CD4-positive, CD25-positive, alpha-beta regulatory T cell (primary cell): ENCODE measurements at regions not wholly inside any gene's neighbourhood (a gene's known extent, or its start where the extent isn't known, plus 50 kb on each side); places are given as distances from the start of the nearest gene placed in this dataset.
"Not testable (repeated sequence)": the region's sequence is repeated elsewhere in the genome, so short reads cannot be mapped to it uniquely, and the experiment has no call there.

ENCODE experiments used
- ATAC-seq, 2 donors: fragments of 150-1000 bp; cut with Tn5 transposase; one replicate each; pipeline ENCODE4 v1.10.0; 2021; ENCODE audit warnings: low read depth in 2 of 2, moderate number of reproducible peaks in 2 of 2, moderate library complexity in 1 of 2
- DNase-seq, 3 donors: peaks; one replicate each; pipeline versions ENCODE4 v3.0.0 to v3.0.0-alpha.2; 2012 to 2022; ENCODE audit warnings: mixed read lengths in 1 of 3
- H3K27ac ChIP-seq: one replicate; pipeline ENCODE4 v1.7.0; 2013; ENCODE audit warnings: mild to moderate bottlenecking, low read length; ENCODE audit not compliant: insufficient read depth, poor library complexity, severe bottlenecking
- H3K27me3 ChIP-seq: one replicate; pipeline ENCODE4 v1.7.0; 2013; ENCODE audit warnings: low read length; ENCODE audit not compliant: control insufficient read depth, insufficient read depth
- H3K36me3 ChIP-seq: one replicate; pipeline ENCODE4 v1.7.0; 2013; ENCODE audit warnings: mild to moderate bottlenecking, low read length, moderate library complexity; ENCODE audit not compliant: control insufficient read depth, insufficient read depth
- H3K4me1 ChIP-seq: 2 replicates; pipeline ENCODE4 v1.7.0; 2013; ENCODE audit warnings: mild to moderate bottlenecking, low read length; ENCODE audit not compliant: insufficient read depth, control insufficient read depth, poor library complexity, severe bottlenecking
- H3K4me3 ChIP-seq: one replicate; pipeline ENCODE4 v1.7.0; 2013; ENCODE audit warnings: low read depth, mild to moderate bottlenecking, low read length, moderate library complexity
- H3K9me3 ChIP-seq, 2 experiments: 1 replicate in 1 of 2; 2 replicates in 1 of 2; pipeline ENCODE4 v1.7.0; 2013; ENCODE audit warnings: low read length in 2 of 2, mild to moderate bottlenecking in 1 of 2, moderate library complexity in 1 of 2; ENCODE audit not compliant: control insufficient read depth in 2 of 2
- H3K27ac Mint-ChIP-seq, 3 donors: one replicate each; pipeline ENCODE4 v1.8.0; 2020 to 2022; ENCODE audit warnings: mild to moderate bottlenecking in 3 of 3, mixed read lengths in 3 of 3, moderate library complexity in 2 of 3
- H3K27me3 Mint-ChIP-seq: one replicate; pipeline ENCODE4 v1.8.0; 2022; ENCODE audit warnings: mild to moderate bottlenecking, mixed read lengths
- H3K36me3 Mint-ChIP-seq: one replicate; pipeline ENCODE4 v1.8.0; 2020; ENCODE audit warnings: mixed read lengths
- H3K4me1 Mint-ChIP-seq, 4 donors: one replicate each; pipeline ENCODE4 v1.8.0; 2020 to 2022; ENCODE audit warnings: mixed read lengths in 4 of 4, mild to moderate bottlenecking in 1 of 4
- H3K4me3 Mint-ChIP-seq, 4 donors: one replicate each; pipeline ENCODE4 v1.8.0; 2020 to 2022; ENCODE audit warnings: mild to moderate bottlenecking in 4 of 4, mixed read lengths in 4 of 4, moderate library complexity in 3 of 4
- H3K9me3 Mint-ChIP-seq, 7 donors: one replicate each; pipeline ENCODE4 v1.8.0; 2020 to 2022; ENCODE audit warnings: mixed read lengths in 7 of 7, mild to moderate bottlenecking in 3 of 7, moderate library complexity in 2 of 7

GRCh38 chr1:170410401-170411166 is 121.4 kb upstream of the GORAB start:
- no peak overlapping the region for H3K27ac ChIP-seq
- H3K27ac Mint-ChIP-seq, result no peak overlapping the region
- no peaks in the 10 kb centered on the region for H3K36me3 Mint-ChIP-seq
- no peak overlapping the region for H3K4me3 ChIP-seq
- no peaks in the 10 kb centered on the region for H3K4me1 Mint-ChIP-seq
- DNase-seq, result no peak
- peaks cover 5% of the 10 kb centered on the region for H3K27me3 Mint-ChIP-seq
- H3K27me3 ChIP-seq, result no peaks in the 10 kb centered on the region
- H3K4me1 ChIP-seq, result no peaks in the 10 kb centered on the region
- ATAC-seq, result no peak
- H3K9me3 Mint-ChIP-seq, result peaks cover 0 to 3% (median 0%) of the 10 kb centered on the region in 7 donors
- H3K9me3 ChIP-seq, result no peaks in the 10 kb centered on the region
- no peaks in the 10 kb centered on the region for H3K36me3 ChIP-seq
- no peak overlapping the region for H3K4me3 Mint-ChIP-seq

GRCh38 chr1:170414989-170415709 is 116.8 kb upstream of the GORAB start:
- Mint-ChIP-seq H3K9me3 (peaks cover 0 to 10% (median 3%) of the 10 kb centered on the region in 7 donors), H3K27me3 (peaks cover 5% of the 10 kb centered on the region), H3K36me3 (no peaks in the 10 kb centered on the region), H3K4me1 (no peaks in the 10 kb centered on the region), H3K27ac (no peak overlapping the region), H3K4me3 (no peak overlapping the region)
- H3K27ac ChIP-seq, result no peak overlapping the region
- no peak overlapping the region for H3K4me3 ChIP-seq
- H3K27me3 ChIP-seq, result no peaks in the 10 kb centered on the region
- no peaks in the 10 kb centered on the region for H3K4me1 ChIP-seq
- ATAC-seq, result no peak
- no peak for DNase-seq
- no peaks in the 10 kb centered on the region for H3K9me3 ChIP-seq
- no peaks in the 10 kb centered on the region for H3K36me3 ChIP-seq

GRCh38 chr1:170415710-170416372 is 116.1 kb upstream of the GORAB start:
- no peaks in the 10 kb centered on the region for H3K36me3 ChIP-seq
- ATAC-seq (no peak), DNase-seq (no peak)
- Mint-ChIP-seq H3K4me3 (no peak overlapping the region), H3K4me1 (no peaks in the 10 kb centered on the region), H3K27ac (no peak overlapping the region), H3K36me3 (no peaks in the 10 kb centered on the region), H3K27me3 (peaks cover 1% of the 10 kb centered on the region), H3K9me3 (peaks cover 0 to 10% (median 3%) of the 10 kb centered on the region in 7 donors)
- no peak overlapping the region for H3K4me3 ChIP-seq
- no peaks in the 10 kb centered on the region for H3K9me3 ChIP-seq
- H3K4me1 ChIP-seq, result no peaks in the 10 kb centered on the region
- H3K27ac ChIP-seq, result no peak overlapping the region
- H3K27me3 ChIP-seq, result no peaks in the 10 kb centered on the region

- no peaks in the 10 kb centered on the region for H3K36me3 ChIP-seq
- H3K27ac Mint-ChIP-seq, result no peak overlapping the region
- peaks cover 0 to 3% (median 0%) of the 10 kb centered on the region in 7 donors for H3K9me3 Mint-ChIP-seq
- ATAC-seq (no peak), DNase-seq (no peak)
- H3K4me1 ChIP-seq, result no peaks in the 10 kb centered on the region
- H3K36me3 Mint-ChIP-seq, result no peaks in the 10 kb centered on the region
- no peak overlapping the region for H3K27ac ChIP-seq
- H3K4me3 ChIP-seq, result no peak overlapping the region
- H3K4me3 Mint-ChIP-seq, result no peak overlapping the region
- peaks cover 3% of the 10 kb centered on the region for H3K27me3 ChIP-seq
- H3K4me1 Mint-ChIP-seq, result no peaks in the 10 kb centered on the region
- no peaks in the 10 kb centered on the region for H3K9me3 ChIP-seq
- no peaks in the 10 kb centered on the region for H3K27me3 Mint-ChIP-seq
Measured at GRCh38 chr1:170424346-170424745, 107.6 kb upstream of the GORAB start.

GRCh38 chr1:170426596-170426995 is 105.4 kb upstream of the GORAB start:
- Histone ChIP-seq H3K36me3 (no peaks in the 10 kb centered on the region), H3K27me3 (peaks cover 3% of the 10 kb centered on the region), H3K27ac (no peak overlapping the region), H3K4me1 (no peaks in the 10 kb centered on the region), H3K9me3 (no peaks in the 10 kb centered on the region), H3K4me3 (no peak overlapping the region)
- no peaks in the 10 kb centered on the region for H3K36me3 Mint-ChIP-seq
- peaks cover 6% of the 10 kb centered on the region for H3K27me3 Mint-ChIP-seq
- no peak overlapping the region for H3K27ac Mint-ChIP-seq
- ATAC-seq (no peak), DNase-seq (no peak)
- no peaks in the 10 kb centered on the region for H3K4me1 Mint-ChIP-seq
- H3K4me3 Mint-ChIP-seq, result no peak overlapping the region
- peaks cover 0 to 8% (median 2%) of the 10 kb centered on the region in 7 donors for H3K9me3 Mint-ChIP-seq

GRCh38 chr1:170427002-170427401 is 105.0 kb upstream of the GORAB start:
- not testable (repeated sequence) for H3K36me3 Mint-ChIP-seq, DNase-seq, H3K9me3 ChIP-seq, H3K4me3 ChIP-seq, ATAC-seq, H3K27me3 Mint-ChIP-seq, H3K36me3 ChIP-seq, H3K27me3 ChIP-seq, H3K4me1 ChIP-seq, H3K27ac Mint-ChIP-seq, H3K9me3 Mint-ChIP-seq, H3K4me1 Mint-ChIP-seq, H3K4me3 Mint-ChIP-seq, H3K27ac ChIP-seq

- H3K4me1 ChIP-seq, result no peaks in the 10 kb centered on the region
- Mint-ChIP-seq H3K4me3 (no peak overlapping the region), H3K36me3 (no peaks in the 10 kb centered on the region), H3K9me3 (peaks cover 0 to 13% (median 2%) of the 10 kb centered on the region in 7 donors), H3K4me1 (no peaks in the 10 kb centered on the region), H3K27ac (no peak overlapping the region), H3K27me3 (no peaks in the 10 kb centered on the region)
- no peaks in the 10 kb centered on the region for H3K27me3 ChIP-seq
- H3K9me3 ChIP-seq, result no peaks in the 10 kb centered on the region
- no peak overlapping the region for H3K4me3 ChIP-seq
- DNase-seq (no peak), ATAC-seq (no peak)
- no peaks in the 10 kb centered on the region for H3K36me3 ChIP-seq
- no peak overlapping the region for H3K27ac ChIP-seq
Measured at GRCh38 chr1:170436928-170437327, 95.0 kb upstream of the GORAB start.
